HuH-7 (cell line): ENCODE measurements at regions not wholly inside any gene's neighbourhood (a gene's known extent, or its start where the extent isn't known, plus 50 kb on each side); places are given as distances from the start of the nearest gene placed in this dataset.
A peak's percentile ranks its signal among the peaks of the same experiment; 100 is the strongest.
"Not testable (repeated sequence)": the region's sequence is repeated elsewhere in the genome, so short reads cannot be mapped to it uniquely, and the experiment has no call there.

Experiments used
- DNase-seq: peaks from one replicate; pipeline ENCODE4 v3.0.0; 2011; ENCODE audit warnings: low spot score

DNA sequence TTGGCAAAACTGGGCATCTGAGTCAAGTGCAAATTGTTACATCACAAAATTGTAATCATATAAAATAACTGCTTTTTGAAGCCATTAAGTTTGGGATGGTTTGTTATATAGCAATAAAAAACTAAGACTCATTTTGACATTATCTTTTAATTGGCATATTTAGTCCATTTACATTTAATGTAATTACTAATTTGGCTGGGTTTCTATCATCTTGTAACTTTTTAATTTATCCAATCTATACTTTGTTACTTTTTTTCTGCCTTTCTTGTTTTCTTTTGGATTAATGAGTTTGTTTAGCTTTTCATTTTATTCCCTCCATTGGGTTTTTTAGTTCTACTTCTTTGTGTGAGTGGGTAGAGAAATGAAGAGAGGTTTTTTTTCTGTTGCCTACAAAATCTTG lies 76.3 kb downstream of the DRAM2 start:
- DNase-seq, result no peak

DNA sequence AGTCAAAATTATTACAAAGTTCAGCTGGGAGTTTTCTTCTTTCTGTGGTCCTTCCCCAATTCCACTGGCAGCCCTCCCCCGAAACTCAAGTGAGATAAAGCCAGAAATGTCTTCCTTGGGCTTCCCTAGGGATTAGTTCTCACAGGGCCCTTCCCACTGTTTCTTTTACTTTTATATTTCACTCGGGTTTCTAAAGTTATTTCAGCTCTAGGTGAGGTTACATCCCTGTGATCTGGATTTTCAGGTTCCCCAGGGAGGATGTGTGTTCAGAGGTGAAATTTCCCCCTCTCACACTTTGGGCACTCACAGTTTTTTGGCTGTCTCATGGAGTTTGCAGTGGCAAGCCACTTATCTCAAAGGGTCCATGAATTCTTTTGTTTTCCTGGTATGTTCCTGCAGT lies 77.3 kb downstream of the DRAM2 start:
- no peak for DNase-seq

DNA sequence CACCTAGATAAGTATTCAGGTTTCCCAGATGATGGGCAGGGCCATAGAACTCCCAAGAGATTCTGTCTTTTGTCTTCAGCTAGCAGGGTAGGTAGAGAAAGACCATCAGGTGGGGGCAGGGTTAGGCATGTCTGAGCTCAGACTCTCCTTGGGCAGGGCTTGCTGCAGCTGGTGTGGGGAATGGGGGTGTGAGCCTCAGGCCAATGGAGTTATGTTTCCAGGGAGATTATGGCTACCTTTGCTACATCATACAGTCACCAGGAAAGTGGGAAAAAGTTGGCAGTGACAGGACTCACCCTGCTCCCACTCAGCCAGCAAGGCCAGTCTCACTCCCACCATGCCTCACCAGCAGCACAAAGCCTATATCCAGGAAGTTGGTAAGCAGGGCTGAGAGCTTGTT lies 77.8 kb downstream of the DRAM2 start:
- DNase-seq, result no peak

DNA sequence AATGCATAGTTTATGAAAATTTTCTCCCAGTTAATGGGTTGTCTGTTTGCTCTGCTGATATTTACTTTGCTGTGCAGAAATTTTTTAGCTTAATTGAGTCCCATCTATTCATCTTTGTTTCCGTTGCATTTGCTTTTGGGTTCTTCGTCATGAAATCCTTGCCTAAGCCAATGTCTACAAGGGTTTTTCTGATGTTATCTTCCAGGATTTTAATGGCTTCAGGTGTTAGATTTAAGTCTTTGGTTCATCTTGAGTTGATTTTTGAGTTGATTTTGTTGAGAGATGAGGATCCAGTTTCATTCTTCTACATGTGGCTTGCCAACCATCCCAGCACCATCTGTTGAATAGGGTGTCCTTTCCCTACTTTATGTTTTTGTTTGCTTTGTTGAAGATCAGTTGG lies 85.2 kb downstream of the DRAM2 start:
- no peak for DNase-seq

DNA sequence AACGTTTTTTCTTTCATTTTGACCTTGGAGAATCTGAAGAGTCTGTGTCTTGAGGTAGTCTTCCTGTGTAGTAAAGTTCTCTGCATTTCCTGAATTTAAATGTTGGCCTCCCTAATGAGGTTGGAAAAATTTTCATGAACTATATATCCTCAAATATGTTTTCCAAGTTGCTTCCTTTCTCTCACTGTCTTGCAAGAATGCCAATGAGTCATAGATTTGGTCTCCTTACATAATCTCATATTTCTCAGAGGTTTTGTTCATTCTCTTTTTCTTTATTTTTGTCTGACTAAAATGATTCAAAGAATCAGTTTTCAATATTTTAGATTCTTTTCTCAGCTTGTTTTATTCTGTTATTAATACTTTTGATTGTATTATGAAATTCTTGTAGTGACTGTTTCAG lies 87.6 kb downstream of the DRAM2 start:
- DNase-seq, result no peak

DNA sequence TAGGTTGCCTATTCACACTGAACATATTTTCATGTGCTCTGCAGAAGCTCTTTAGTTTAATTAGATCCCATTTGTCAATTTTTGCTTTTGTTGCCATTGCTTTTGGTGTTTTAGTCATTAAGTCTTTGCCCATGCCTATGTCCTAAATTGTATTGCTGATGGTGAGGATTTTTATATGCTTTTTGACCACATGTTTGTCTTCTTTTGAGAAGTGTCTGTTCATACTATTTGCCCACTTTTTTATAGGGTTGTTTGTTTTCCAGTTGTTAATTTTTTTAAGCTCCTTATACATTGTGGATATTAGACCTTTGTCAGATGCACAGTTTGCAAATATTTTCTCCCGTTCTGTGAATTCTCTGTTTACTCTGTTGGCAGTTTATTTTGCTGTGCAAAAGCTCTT lies 84.5 kb upstream of the LRIF1 start:
- not testable (repeated sequence) for DNase-seq

DNA sequence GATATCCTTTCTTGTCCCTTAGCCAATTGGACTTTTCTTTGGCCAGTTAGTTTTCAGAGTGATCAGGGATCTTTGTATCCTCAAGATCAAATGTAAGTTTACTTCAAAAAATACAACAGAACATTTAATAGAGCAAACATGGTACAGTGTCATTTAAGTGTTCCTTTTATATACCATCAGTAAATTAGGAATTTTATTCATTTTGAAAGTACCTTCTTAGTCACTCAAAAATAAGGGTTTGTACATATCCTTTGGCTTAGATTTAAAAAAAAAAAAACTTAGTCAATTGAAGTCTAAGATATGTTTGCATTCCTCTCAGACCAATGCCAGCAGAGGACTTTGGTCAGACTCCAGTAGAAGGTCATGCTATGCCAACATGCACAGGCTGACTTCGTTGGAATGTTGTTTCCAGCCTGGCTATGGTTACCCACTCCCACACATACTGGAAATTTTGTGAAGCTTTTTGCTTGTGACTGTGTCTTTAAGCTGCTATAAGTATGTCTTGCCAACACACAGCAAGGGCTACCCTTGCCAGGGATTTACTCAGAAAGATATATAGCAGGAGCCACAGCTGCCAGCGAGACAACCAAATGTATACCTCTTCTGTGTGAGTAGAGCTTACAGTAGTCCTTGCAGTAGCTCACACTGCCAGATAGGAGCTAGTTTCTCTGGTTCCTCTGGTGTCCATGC lies 81.5 kb upstream of the LRIF1 start:
- DNase-seq, result peak; percentile 26

DNA sequence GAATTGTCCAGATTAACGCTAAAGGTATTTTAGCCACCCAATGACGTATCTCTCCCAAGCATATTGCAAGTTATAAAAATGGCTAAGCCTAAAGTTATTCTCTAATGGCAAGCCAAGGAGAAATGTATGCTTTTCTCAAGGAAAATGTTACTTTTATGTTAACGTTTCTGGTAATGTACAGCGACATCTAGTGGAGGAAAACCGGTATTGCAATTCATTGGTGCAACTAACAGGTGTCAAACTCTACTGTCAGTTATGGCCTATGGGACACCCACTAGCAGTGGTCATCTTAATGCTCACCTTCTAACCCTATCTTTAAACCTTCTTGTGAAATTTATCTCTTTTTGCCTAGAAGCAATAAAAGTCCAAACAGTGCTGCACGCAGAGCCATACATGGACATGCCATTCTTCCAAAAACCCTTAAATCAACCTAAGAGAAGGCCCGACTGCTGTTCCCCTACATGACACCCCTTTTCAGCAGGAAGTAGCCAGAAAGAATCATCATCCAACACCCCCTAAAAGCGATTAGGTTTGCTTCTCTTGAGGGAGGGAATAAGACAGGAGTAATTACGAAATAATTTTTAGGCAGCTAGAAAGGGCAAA lies 68.7 kb upstream of the LRIF1 start:
- DNase-seq, result peak; percentile 10

DNA sequence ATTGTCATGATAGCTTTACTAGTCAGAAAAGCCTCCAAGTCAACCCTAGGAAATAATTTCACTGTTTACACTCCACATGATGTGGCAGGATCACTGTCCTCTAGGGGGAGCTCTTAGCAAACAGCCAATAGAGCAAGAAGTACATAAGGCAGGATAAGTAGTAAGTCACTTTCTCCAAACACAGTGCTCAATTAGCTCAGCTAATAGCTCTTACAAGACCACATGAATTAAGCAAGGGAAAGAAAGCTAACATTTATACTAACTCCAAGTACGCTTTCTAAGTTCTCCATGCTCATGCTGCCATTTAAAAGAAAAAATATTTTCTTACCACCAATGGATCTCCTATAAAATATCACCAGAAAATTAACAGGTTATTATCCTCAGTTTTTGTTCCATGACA lies 66.9 kb upstream of the LRIF1 start:
- peak; percentile 32 for DNase-seq

DNA sequence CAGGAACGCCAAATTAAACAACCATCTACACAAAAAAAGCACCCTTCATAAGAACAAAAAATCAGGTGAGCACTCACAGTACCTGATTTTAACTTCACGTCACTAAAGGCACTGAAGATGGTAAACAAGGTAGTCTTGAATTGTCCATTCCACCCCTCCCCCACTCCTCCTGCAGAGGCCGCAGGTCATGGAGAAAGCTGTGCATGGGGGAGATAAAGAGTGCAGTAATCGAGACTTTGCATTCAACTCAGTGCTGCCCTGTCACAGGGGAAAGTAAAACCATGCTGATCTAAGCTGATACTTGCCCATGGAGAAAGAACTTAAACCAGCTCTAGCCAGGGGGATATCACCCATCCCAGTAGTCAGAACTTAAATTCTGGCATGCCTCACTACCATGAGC lies 61.4 kb upstream of the LRIF1 start:
- no peak for DNase-seq

DNA sequence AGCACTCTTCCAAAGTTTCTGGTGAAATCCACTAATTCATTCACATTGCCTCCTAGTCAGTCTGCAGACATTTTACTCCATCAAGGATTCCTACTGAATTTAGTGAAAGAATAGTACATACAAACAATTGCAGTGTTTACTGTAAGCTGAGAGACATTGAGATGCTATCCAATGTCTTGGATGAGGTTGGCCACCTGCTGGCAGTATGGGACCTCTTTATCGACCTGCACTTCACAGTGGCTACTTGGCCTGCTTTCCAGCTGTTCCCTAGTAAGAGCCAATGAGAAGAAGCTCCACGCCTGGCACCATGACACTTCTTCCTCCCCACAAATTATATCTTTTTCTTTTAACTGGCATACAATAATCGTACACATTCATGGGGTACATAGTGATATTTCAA lies 51.5 kb upstream of the LRIF1 start:
- DNase-seq, result no peak
